Retinal pigment epithelial cell (primary cell): ENCODE measurements at regions not wholly inside any gene's neighbourhood (a gene's known extent, or its start where the extent isn't known, plus 50 kb on each side); places are given as distances from the start of the nearest gene placed in this dataset.

ENCODE experiments used
- DNase-seq: peaks from one replicate; pipeline ENCODE4 v3.0.0-alpha.2; 2010; ENCODE audit warnings: low read depth
- H3K4me3 ChIP-seq: 2 replicates; pipeline ENCODE4 v1.5.1; 2011; ENCODE audit warnings: mild to moderate bottlenecking, low read length, control low read depth, moderate library complexity
- TF ChIP-seq, protein P1 (sequence below): conservative IDR thresholded peaks from 2 replicates; pipeline ENCODE4 v1.5.1; 2011; ENCODE audit warnings: low read depth, low read length, control low read depth, inconsistent platforms

DNA sequence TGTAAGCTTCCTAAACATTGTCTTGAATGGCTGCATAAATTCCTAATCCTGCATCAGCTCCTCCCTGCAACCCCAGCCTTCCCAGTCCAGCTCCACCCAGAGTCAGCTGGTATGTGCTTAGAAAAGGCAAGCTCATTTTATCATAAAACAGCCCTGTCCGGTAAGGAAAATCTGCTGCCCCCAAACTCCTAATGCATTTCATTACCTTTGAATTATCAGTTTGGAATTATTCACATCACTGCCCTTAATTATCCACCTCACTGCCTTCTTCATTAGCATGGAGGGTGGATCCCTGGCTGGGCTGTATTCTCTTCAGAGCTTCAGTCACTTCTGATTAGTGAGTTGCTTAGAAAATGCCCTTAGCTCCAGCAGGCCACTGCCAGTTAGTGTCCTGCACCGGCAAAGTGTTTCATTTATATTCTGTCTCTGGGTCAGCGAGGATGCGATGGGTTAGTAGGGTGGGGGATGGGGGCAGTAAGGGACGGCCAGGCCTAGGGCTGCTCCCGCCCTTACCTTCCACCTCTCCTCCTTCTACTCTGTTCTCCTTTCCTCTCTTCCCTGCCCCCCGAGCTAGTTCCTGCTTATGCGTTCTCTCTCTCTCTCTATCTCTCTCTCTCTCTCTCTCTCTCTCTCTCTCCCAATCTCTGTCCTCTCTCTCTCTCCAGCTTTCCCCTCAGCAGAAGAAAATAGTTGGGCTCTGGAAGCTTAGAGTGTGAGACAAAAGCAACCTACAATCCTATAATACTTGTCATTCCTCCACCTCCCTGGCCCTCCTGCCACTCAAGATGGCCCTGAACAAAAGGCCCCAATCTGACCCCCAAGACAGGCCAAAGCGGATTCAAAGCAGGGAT, 174.8 kb upstream of the KLF3 start:
- TF ChIP-seq, protein P1, sequence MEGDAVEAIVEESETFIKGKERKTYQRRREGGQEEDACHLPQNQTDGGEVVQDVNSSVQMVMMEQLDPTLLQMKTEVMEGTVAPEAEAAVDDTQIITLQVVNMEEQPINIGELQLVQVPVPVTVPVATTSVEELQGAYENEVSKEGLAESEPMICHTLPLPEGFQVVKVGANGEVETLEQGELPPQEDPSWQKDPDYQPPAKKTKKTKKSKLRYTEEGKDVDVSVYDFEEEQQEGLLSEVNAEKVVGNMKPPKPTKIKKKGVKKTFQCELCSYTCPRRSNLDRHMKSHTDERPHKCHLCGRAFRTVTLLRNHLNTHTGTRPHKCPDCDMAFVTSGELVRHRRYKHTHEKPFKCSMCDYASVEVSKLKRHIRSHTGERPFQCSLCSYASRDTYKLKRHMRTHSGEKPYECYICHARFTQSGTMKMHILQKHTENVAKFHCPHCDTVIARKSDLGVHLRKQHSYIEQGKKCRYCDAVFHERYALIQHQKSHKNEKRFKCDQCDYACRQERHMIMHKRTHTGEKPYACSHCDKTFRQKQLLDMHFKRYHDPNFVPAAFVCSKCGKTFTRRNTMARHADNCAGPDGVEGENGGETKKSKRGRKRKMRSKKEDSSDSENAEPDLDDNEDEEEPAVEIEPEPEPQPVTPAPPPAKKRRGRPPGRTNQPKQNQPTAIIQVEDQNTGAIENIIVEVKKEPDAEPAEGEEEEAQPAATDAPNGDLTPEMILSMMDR: no peak
- H3K4me3 ChIP-seq: no peak overlapping the region

DNA sequence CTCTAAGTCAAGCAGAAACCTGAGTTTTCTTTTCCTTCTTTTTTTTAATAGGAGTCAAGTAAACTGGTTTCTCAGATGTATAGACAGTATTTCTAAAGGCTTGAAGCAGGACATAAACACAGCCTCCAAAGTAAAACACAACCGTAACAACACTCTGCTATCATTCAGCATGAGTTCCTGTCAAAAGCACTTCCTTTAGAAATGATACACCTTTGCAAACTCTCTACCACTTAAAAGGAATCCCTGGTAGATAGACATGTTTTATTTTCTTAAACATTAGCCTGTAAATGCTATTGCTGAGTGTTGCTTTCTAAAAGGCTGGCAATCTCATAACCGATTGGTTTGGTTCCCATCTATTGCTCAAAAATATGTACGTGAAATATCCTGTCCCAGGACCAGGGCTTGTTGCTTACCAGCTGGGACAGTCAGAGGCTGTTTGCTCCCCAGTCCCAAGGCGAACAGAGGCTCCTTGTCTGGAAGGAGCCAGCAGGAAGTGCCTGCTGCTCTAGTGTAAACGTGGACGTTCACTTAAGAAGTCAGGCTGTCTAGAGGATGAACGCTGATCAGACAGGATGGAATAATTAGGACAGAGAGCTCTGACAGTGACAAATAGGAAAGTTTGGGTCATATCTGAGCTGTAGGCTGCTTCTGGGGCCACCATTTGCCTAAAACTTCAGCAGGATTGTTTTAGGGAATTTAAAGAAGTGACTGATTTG, 173.9 kb upstream of the KLF3 start:
- H3K4me3 ChIP-seq: no peak overlapping the region
- TF ChIP-seq, protein P1: no peak
- no peak for DNase-seq

More for the DNA sequence above, 174.8 kb upstream of the KLF3 start:
- peak; percentile 38 for DNase-seq

DNA sequence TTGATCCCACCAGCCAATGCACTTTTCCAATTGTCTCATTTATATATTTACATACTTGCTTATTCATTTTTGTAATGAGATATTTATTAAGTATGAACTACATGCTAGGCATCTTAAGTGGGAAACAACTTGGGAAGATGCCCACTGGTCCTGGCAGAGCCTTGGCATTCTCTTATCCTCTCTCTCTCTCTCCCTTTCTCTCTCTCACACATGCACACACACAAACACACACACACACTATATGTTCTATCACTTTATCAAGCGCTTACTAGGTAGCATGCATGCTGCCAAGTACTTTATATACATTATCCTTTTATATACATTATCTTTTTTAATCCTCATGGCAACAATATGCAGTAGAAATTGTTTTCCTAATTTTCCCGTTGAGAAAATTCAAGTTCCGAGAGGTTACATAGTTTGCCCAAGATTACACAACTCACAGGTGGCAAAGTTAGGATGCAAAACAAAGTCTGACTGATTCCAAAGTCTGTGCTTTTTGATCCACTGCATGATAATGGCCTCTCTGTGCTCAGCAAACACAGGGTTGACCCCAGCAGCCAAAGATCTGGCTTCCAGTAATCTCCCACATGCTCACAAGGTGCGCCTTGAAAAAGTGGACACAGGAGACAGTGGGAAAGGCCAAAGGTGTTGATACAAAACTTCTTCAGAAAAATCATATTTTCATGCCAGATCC, 173.1 kb upstream of the KLF3 start:
- DNase-seq: no peak
- no peak overlapping the region for H3K4me3 ChIP-seq
- TF ChIP-seq, protein P1: no peak

DNA sequence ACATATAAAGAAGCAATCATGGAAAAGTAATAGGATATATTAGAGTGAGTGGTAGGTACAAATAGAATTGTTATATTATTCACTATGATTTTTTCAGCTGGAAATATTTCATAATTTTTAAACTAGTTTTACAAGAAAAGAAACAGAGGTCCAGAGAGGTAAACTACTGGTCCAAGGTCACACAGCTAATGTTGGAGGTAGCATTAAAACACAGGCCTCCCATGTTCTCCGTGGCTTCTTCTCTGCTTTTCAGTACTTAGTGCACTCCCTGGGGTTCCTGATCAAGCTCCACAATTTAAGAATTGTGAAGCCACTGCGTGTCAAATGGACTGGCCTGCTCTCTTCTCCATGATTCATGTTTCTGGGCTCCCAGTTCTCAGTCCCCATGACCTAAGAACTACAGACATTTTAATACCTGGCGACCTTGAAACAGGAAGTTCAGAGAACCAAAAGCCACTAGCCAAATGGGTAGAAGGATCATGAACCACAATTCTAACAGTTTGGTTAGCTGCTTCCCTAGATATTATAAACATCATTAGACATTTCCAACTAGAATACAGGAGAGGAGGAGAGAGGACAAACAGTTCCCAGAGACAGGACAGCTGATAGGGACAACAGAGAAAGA, 172.0 kb upstream of the KLF3 start:
- no peak for DNase-seq
- H3K4me3 ChIP-seq: no peak overlapping the region
- TF ChIP-seq, protein P1: no peak

DNA sequence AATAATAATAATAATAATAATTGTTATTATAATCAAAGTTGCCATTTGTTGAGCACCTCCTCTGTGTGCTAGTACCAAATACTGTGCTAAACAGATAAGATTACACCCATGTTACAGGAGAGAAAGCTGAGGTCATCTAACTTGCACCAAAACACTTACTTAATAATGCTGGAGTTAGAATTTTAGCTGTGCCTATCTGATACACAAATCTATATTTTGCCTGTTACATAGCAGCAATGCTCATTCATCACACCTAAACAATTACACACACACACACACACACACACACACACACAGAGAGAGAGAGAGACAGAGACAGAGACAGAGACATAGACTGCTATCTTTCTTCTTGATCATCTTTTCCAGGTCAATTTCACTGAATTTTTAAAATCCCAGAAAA, 170.9 kb upstream of the KLF3 start:
- TF ChIP-seq, protein P1: no peak
- no peak for DNase-seq
- H3K4me3 ChIP-seq: no peak overlapping the region

DNA sequence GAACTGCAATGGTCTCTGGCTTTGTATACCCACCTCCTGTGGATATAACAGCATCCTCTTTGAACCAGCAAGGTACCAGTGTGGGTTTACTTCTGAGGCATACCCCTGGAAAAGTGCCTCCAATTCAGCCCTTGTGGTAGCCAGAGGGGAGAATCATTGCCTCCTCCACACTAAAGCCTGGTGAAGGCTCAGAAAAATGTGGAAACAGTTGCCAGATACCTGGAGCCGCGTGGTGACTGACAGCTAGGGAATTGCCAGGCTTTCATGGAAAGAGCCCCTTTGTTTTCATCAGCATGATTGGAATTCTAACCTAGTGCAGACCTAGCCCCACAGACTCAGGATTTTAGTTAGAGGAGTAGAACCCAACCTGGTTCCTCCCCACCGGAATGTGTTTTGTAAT, 168.6 kb upstream of the KLF3 start:
- H3K4me3 ChIP-seq: no peak overlapping the region
- DNase-seq: no peak
- TF ChIP-seq, protein P1: no peak
